NCI-H748 (cell line): ENCODE measurements at regions not wholly inside any gene's neighbourhood (a gene's known extent, or its start where the extent isn't known, plus 50 kb on each side); places are given as distances from the start of the nearest gene placed in this dataset.
"Not testable (repeated sequence)": the region's sequence is repeated elsewhere in the genome, so short reads cannot be mapped to it uniquely, and the experiment has no call there.

ENCODE experiments used
- DNase-seq: peaks from one replicate; lab custom pipeline; 2025; ENCODE audit not compliant: unreplicated experiment; lab: John Stamatoyannopoulos, UW

DNA sequence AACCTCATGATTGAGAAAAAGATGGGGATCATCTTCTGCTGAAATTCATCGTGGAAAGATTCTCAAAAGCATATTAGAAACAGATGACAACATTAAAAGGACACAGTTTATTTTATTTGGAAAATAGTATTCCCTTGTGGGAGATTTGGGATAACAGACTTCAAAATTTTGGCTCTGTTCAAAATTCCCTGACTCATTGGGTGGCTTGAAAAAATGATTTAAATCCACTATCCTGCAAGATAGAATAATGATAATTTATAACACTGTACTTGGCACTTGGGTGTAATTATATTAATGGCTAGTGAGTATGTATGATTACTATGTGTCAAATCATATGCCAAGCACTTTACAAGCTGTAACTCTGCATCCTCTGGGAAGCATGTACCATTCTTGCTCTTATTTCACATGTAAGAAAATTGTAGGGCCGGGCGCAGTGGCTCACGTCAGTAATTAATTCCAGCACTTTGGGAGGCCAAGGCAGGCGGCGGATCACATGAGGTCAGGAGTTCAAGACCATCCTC, 128.8 kb downstream of the LMNTD1 start:
- DNase-seq = no peak

DNA sequence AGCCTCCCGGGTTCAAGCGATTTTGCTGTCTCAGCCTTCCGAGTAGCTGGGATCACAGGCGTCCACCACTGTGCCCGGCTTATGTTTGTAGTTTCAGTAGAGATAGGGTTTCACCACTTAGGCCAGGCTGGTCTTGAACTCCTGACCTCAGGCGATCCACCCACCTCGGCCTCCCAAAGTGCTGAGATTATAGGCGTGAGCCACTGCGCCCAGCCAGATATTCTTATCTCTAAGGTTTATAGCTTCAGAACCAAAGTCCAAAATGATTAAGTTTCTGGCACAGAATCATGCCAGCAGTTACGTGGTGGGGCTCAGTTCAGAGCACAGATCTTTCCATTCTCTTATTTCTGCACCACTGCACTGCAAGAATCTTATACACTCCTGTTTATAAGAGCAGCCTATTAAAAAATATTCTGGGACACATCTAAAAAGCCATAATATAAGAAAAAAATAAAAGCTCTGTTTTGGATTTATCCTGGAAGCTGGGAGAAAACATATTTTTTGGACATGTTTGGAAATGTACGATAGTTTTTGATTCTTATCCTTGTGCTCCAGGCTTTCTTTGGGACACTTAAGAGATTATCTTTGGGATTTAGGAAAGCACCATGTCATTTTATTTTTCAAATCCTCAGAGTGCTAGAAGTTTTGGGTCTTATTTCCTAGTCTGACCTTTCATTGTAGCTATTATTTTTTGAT, 129.6 kb downstream of the LMNTD1 start:
- DNase-seq = no peak

DNA sequence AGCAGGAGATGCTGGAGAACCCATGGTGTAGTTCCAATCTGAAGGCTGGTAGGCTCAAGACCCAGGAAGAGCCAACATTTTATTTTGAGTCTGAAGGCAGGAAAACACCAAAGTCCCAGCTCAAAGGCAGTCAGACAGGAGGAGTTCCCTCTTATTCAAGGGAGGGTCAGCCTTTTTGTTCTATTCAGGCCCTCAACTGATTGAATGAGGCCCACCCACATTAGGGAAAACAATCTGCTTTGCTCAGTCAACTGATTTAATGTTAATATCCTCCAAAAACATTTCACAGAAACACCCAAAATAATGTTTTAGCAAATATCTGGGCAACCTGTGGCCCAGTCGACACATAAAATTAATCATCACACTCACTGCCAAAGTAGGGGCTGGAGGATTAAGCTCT, 130.8 kb downstream of the LMNTD1 start:
- DNase-seq = no peak

DNA sequence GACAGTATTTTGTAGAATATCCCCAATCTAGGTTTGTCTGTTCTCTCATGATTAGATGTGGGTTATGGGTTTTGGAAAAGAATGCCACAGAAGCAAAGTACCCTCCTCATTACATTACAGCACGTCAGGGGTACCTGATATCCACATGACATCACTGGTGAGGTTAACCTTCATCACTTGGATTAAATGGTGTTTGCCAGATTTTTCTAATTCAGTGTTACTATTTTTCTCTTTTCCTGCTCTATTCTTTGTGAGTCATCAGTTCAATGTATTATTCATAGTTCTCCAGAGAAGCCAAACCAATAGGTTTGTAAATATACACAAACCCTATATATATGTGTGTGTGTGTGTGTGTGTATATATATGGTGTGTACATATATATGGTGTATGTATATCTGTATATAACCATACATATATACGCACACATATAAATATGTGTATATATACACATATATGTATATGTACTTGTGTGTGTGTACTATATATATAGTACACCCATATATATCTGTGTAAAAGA, 131.4 kb downstream of the LMNTD1 start:
- no peak for DNase-seq

DNA sequence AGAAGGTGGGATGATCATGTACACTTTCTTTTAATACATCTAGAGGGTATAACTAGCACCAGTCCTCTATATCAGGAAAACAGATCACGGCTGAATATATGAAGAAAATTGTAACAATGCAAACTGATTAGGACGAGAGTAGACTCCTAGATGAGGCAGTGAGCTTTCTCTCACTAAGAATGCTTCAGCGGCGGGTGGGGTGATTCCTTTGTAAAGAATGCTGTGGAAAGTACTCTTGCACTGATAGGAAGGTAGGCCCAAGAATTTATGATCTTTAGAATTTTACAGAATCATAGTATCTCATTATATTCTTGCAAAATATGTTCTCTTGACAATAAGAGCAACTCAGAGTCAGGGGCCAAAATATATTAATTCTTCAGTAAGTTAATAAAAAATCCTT, 133.0 kb downstream of the LMNTD1 start:
- no peak for DNase-seq

DNA sequence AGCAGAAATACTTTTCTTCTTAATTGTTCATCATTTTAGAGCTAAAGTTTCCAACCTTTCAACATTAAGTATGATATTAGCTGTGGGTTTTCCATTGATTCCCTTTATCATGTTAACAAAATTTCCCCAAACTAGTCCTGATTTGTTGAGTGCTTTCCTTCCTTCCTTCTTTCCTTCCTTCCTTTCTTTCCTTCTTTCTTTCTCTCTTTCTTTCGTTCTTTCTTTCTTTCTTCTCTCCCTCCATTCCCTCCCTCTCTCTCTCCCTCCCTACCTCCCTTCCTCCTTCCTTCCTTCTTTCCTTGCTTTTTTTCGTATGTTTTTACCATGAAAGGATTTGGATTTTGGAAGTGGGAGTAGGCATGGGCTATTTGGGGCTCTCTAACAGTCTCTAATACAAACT, 133.5 kb downstream of the LMNTD1 start:
- DNase-seq = no peak

DNA sequence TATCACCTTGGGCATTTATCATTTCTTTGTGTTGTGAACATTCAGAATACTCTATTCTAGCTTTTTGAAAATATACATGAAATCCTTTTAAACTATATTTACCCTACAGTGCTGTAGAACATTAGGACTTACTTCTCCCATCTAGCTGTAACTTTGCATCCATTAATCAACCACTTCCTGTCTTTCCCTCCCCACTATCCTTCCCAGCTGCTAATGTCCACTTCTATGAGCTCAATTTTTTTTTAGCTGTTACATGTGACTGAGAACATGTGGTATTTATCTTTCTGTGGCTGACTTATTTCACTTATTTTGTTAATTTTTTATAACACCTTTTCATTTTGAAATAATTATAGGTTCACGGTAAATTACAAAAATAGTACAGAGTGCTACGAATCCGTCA, 136.0 kb downstream of the LMNTD1 start:
- no peak for DNase-seq

DNA sequence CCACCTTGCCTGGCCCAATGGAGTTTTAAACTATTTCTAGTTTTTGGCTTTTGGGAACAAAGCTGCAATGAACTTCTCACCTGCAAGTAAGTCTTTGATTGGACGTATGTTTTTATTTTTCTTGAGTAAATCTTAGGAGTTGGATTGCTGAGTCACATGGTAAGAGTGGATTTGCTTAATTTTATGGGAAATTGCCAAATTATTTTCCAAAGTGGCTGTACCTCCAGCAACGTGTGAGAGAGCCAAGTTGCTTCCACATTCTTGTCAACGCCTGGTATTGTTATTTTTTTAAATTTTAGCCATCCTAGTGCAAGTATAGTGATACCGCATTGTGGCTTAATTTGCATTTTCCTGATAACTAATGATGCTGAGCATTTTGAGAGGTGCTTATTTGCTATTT, 136.6 kb downstream of the LMNTD1 start:
- no peak for DNase-seq

DNA sequence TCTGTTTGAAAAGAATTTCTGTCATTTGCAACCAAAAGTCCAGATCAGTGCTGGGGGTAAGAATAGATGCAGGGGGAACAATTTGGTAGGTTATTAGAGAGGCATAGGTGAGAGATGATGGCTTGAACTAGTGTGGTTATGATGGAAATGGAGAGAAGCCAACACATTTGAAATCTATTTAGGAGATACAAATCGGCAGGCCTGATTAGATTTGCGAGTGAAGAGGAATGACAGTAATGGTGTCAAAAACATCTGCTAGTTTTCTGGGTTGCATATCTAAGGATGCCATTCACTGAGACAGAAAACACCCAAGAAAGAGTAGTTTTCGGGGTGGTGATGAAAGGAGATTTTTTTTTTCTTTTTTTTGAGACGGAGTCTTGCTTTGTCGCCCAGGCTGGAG, 138.1 kb downstream of the LMNTD1 start:
- no peak for DNase-seq

DNA sequence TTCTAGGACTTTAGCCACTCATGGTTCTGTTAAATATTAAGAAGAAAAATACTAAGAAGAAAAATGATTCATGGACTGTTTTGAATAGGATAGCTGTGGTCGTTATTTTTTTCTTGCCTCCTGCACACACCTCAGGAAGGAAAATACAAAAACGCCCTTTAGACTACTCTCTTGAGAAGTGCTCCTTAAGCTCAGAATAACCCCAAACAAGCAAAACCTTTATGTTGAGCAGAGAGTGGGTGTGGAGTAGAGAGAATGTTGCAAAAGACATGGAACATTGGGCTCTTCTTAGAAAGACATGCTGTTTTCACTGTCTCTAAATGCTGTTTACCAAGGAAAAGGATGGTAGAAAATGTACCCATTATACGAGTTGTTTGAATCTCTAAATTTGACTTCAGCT, 140.3 kb downstream of the LMNTD1 start:
- DNase-seq = no peak

DNA sequence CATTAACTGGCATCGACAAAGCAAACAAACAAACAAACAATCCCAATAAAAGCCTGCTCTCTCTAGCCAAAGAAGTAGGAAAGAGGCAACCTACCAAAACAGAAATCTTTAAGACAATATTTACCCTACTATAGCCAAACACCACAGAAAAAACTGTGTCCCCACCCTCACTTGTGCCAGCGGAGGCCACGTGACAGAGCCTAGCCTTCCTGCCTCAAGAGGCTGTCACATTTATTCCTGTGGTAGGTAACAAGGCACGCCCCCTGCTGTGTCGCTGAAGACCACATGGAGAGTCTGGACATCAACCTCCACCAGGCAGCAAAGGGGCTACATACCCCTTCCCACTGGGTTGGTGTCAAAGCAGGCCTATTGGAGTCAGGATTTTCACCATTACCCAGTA, 148.1 kb downstream of the LMNTD1 start:
- DNase-seq = no peak

DNA sequence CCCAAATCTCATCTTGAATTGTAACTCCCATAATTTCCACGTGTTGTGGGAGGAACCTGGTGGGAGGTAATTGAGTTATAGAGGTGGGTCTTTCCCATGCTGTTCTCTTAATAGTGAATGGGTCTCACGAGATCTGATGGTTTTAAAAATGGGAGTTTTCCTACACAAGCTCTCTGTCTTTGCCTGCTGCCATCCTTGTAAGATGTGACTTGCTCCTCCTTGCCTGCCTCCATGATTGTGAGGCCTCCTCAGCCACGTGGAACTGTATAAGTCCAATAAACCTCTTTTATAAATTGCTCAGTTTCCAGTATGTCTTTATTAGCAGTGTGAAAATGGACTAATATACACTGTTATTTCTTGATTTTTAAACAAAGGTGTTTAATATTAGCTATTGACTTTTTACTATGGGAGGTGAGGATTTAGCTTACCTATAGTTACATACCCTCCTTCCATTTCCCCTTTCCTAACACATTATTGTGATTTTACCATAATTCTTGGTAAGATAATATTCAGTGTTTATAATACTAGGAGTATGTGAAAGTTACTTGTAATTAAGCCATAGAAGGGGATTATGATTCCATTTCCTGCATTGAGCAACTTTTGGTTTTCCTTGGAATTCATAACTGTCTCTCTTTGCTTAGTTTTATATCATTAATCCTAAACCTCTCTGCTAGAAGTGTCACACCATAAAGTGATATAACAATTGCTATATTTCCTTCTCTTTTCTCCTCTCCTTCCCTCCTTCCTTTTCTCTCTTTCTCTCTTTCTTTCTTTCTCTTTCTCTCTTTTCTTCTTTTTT, 151.0 kb upstream of the KRAS start:
- no peak for DNase-seq

DNA sequence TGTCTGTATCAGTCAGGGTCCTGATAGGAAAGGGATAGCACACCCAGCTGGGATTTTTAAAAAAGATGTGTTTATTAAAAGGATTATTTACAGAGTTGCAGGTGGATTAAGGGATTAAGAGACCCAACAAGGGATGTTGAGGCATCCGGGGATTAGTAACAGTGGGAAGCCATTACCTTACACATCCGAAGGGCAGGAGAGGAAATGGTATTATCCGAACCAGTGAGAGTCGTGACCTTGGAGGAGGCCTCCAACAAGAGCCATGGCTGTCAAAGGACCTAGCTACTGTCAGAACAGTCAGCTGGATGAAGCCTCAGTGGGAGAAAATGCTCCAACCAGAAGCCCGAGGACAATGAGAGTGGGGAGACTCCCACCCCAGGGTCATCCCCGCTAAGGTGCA, 146.3 kb upstream of the KRAS start:
- no peak for DNase-seq

DNA sequence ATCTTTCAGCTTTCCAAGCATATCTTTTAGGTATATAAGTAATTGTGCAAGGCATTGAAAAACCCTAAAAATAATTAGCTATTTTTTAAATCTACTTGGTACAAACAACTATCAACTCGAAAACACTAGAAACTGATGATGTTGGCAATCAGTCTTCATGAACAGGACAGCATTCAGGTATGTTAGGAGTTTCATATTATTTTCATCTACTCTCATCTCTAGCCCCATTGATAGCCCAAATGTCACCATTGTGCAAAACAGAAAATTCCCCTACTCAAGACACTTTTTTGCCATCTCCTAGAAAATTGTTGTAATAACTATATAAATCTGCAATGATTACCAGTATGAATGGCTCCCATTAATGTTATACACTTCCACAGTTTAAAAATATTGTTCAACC, 144.5 kb upstream of the KRAS start:
- DNase-seq = no peak

DNA sequence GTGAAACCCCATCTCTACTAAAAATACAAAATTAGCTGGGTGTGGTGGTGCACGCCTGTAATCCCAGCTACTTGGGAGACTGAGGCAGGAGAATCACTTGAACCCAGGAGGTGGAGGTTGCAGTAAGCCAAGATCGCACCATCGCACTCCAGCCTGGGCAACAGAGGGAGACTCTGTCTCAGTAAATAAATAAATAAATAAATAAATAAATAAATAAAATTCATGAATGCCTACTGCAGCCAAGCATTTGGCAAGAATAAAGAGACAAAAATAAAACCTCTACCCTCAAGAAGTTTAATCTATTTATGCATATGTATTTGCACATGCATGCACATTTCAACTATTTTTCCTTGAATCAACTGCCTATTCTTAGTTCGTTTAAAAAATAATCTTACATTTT, 144.0 kb upstream of the KRAS start:
- not testable (repeated sequence) for DNase-seq

DNA sequence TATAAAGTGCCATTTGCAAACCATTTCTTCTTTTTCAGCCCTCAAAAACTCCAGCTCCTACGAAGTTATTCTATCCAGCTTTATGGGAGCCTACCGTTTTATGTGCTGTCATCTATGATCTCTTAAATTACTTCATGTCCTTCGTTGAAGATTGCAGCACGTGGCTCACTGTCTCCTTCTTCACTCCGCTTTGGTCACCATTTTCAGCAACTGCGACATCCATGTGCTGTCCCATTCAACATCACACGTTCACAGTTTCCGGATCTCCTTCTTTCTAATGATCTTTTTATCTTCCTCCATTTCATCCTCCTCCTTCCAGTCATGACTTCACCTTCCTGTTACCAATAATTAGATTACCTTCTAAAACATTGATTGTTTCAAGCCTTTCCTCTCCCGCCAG, 143.3 kb upstream of the KRAS start:
- DNase-seq = no peak

DNA sequence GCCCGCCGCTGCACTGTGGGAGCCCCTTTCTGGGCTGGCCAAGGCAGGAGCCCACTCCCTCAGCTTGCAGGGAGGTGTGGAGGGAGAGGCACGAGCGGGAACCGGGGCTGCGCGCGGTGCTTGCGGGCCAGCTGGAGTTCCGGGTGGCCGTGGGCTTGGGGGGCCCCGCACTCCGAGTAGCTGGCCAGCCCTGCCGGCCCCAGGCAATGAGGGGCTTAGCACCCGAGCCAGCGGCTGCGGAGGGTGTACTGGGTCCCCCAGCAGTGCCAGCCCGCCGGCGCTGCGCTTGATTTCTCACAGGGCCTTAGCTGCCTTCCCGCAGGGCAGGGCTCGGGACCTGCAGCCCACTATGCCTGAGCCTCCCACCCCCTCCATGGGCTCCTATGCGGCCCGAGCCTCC, 140.6 kb upstream of the KRAS start:
- not testable (repeated sequence) for DNase-seq

DNA sequence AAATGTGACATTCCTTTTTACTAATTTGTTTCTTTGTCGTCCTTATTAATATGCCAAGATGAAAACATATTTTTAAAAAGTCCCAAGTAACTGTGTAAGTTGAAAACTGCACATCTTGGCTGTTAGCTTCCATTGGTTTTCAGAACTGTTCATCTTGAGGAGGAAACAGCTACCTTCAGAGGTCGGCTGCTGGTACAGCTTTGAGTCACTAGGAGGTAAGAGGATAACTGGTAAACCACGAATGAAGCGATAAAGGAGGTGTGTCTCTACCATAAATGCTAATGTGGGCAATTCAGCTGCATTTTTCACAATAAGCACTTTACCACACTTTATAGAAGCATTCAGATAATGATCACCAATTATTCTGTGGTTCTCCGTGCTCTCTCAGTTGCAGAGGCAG, 137.5 kb upstream of the KRAS start:
- DNase-seq = no peak

DNA sequence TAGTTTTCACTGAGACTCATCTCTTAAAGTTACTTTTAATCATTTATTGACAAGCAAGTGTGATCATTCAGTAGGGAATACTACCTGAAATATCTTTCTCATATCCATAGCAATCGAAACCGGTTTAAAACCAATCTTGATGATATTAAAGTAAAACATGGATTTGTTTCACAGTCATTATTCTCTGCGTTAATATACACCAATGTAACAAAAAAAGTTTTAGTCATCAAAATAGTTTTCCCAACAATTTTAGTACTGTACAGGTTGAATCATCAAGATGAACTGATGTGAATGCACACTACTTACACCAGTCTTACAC, 137.0 kb upstream of the KRAS start:
- DNase-seq = no peak

DNA sequence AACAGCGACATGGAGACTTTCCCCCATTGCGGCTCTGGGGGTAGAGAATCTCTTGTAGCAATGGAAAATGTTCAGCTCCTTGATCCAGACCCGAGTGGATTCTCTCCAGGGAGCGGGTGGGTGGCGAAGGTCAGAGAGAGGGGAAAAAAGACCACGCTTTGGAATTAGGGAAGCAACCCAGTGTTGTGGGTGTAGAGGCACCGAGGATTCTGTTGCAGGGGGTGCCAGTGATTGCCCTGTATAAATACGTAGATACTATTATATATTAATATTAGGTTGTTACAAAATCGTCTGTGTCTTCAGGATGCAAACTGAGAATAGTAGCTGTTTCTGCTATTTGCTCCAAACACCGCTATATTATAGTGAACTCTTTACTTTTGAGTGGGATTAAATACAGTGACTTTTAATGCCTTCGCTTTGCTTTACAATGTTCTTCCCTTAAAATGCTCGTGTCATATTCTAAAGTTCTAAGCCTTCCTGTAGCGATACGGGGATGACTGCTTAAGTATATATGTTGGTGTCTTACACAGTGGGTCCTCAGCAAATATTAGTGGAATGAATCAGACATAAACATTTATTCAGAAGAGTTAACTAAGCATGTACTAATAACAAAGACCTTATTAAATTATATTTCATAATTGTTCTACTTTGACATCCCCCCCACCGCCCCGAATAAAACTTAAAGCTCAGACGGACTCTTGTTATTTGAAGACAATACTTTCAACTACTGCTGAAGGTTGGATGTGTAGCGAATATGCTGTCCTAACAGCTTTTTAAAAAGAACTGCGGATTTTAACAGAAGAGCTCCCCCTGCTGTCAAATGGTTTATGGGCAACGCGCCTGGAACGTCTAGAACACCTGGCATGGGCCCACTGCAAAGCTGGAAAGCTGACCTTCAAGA, 136.4 kb upstream of the KRAS start:
- DNase-seq = peak; percentile 74

DNA sequence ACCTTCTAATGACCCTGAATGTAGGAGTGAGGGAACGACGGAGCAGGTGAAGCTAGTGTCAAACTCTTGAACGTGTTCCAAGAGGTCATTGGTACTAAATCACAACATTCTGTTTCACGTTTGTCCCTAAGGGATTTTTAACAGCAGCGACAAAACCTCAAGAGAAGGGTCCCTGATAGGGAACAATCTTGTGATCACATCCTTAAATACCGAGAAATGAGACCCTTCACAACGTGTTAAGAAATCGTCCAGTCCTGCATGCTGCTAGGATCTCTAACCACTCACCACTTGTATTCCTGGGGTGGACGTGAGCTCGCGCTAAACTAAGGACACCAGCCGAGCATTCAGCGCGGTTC, 134.1 kb upstream of the KRAS start:
- peak; percentile 53 for DNase-seq
